ENCODE measurements at regions not wholly inside any gene's neighbourhood (a gene's known extent, or its start where the extent isn't known, plus 50 kb on each side); places are given as distances from the start of the nearest gene placed in this dataset.
"Not testable (repeated sequence)": the region's sequence is repeated elsewhere in the genome, so short reads cannot be mapped to it uniquely, and the experiment has no call there.

DNA sequence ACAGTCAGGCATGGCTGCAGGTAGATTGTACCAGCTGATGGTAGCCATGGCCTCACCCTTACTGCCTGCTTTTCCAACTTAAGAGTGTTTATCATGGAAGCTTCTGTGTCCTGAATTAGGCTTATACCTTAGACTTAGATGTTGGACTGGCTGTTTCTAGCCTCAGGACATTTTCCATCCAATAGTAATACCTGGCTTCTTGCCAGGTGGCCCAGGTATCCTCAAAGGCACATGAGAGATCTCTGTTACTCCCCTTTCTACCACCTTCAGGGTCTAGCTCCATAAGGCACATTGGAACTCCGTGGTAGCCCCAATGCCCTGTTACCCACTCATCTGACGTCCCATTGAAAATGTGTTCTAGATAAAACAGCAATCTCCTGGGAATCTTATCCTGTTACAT, 407.5 kb downstream of the SPRY2 start:
- no peak for FAIRE-seq
- no peak for DNase-seq (ENCODE audit: low spot score)

DNA sequence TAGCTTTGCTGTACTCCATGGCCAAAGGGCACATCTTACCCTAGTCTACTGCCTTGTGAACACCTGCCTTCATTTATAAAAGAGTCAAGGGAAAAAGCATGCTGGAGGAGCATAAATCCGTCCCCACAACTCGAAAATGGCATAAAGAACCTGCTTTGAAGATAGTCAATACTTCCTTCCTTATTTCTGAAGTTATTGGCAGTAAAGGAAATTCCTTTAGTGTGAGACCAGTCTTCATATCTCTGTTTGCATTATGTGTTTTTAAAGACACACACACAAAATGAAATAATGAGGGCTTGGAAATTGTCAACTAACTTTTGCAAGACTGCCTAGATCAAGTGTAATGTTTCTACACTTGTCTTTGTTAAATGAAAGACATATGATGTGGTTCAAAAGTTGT, 408.4 kb downstream of the SPRY2 start:
- no peak for DNase-seq (ENCODE audit: low spot score)
- no peak for FAIRE-seq

DNA sequence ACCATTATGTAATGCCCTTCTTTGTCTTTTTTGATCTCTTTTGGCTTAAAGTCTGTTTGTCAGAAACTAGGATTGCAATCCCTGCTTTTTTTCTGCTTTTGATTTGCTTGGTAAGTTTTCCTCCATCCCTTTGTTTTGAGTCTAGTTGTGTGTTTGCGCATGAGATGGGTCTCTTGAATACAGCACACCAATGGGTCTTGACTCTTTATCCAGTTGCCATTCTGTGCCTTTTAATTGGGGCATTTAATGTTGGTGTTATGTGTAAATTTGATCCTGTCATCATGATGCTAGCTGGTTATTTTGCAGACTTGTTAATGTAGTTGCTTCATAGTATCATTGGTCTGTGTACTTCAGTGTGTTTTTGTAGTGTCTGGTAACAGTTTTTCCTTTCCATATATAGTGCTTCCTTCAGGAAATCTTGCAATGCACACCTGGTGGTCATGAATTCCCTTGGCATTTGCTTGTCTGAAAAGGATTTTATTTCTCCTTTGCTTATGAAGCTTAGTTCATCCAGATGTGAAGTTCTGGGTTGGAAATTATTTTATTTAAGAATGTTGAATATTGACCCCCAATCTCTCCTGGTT, 416.9 kb downstream of the SPRY2 start:
- not testable (repeated sequence) for FAIRE-seq

DNA sequence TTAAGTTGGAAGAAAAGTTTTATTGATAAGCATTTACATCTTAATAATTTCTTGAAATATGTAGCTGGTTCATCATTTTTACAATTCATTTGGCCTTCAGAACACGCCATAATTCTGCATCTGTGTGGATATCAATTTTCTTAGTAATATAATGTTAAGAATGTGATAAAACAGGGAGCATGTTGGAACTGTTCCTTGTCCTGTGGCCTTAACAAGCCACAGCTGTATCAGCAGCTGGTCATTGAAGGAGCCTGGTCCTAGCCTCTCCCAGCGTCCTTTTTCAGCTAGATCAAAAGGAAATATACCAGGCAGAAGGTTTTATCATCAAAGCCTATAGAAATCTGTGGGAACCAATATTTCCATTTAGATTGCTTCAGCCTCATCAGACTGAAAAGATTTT, 421.8 kb downstream of the SPRY2 start:
- DNase-seq (ENCODE audit: low spot score) = no peak
- no peak for FAIRE-seq

More for the DNA sequence above, 416.9 kb downstream of the SPRY2 start:
- not testable (repeated sequence) for DNase-seq (ENCODE audit: low spot score)

DNA sequence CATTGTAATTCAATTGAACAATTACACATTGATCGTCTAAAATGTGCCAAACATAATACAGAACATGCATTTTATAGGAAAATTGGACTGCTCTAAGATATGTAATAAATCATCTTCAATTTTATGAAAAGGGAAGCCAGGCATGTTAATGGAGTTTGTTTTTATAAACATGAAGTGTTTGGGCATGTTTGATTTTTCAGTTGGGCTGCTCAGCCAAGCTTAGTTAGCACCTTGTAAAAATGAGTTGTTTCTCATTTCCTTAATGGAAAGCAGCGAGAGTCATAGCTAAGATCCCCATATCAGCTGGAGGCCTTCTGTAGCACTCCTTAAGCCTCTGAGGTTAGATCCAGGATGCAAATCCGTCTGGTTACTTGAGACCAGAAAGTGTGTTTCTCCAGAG, 422.3 kb downstream of the SPRY2 start:
- no peak for FAIRE-seq
- no peak for DNase-seq (ENCODE audit: low spot score)

DNA sequence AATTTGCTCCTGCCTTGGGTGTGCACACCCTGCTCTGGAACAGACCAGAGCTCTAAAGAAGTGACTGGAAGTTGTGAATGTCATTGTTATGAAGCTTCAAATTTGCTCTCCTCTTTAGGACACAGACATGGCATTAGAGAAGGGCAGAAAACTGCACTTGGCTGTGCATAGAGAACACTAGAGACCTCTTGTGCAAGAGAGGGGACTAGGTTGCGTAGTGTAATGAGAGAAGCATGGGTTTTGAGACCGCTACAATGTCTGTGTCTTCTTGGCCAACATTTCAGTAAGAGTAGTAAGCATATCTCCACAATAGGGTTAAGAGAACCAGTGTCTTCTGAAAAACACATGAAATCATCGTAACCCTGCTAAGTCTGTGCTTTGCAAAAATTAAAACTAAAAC, 423.3 kb downstream of the SPRY2 start:
- no peak for FAIRE-seq

DNA sequence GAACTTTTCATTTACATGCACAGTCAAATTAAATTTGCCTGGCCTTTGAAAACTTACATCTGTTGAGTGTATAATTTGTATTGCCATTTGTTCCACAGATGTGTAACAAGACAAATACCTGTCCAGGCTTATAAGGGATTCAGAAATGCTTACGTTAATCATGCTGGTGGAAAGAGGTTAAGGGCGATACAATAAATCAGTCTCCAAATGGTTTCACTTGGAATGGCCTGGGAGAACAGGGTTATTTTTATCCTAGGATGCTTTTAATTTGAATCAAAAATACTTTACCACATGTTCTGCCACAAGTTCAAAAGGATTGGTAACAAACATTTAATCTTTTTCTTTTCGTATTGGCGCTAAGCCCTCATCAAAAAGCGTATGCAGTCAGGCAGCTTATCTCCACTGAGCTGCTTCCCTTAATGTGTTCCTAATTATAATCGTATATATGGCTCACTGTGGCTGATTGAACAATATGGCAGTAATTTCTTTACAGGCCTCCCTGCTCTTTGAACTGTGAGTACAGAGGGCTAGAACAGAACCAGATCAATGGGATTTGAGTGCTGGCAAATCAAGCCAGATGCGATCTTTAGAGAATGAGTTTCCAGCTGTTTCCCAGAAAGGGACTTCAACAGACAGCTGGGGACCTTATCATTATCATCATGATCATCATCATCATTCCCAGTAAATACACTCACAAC, 425.7 kb downstream of the SPRY2 start:
- FAIRE-seq = no peak
- no peak for DNase-seq (ENCODE audit: low spot score)

More for the DNA sequence above, 423.3 kb downstream of the SPRY2 start:
- DNase-seq (ENCODE audit: low spot score) = no peak

DNA sequence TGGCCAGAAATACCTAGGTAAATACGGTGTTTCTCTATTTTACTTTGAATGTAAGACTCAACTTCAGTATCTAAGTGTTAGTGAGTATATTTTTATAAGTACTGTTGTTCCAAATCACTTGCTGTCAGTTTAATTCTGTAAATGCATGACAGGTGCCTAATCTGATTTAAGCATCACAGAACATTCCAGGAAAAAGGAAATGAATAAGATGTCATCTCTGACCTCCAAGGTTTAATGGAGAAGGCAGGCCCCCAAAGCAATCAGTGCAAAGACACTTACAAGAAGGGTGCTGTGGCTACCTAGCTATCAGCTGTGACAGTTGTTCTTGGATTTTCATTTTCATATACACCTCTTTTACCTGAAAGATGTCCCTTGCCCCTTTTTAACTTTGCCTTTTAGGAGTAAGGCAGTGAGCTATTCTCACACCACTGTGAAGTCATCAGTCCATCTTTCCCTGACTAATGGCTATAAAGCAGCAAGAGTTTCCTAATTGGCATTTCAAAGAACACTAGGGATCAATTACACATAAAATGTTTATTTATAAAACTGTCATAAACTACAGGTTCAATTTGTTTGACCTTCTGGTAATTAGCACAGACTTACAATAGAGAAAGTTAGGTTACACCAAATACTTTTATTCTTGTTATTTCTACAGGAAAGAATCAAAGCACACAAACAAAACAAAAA, 427.6 kb downstream of the SPRY2 start:
- DNase-seq (ENCODE audit: low spot score) = no peak
- FAIRE-seq = no peak

DNA sequence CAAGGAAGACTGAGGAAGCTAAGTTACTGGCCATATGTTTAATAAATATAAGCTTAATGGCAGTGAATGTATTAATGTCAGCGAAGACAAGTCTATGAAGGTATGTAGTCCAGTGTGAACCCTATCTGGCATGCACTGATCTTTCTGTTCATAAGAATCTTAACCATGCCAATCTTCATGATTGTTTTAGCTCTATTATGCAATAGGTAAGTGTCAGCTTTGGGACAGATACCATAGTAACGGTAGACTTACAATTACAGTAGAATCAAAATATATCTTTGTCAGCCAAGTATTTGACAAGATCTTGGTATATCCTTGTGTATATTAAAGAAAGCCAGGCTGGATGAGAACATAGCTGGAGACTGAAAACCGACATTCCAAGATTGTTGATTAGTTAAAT, 428.5 kb downstream of the SPRY2 start:
- DNase-seq (ENCODE audit: low spot score) (no peak), FAIRE-seq (no peak)

DNA sequence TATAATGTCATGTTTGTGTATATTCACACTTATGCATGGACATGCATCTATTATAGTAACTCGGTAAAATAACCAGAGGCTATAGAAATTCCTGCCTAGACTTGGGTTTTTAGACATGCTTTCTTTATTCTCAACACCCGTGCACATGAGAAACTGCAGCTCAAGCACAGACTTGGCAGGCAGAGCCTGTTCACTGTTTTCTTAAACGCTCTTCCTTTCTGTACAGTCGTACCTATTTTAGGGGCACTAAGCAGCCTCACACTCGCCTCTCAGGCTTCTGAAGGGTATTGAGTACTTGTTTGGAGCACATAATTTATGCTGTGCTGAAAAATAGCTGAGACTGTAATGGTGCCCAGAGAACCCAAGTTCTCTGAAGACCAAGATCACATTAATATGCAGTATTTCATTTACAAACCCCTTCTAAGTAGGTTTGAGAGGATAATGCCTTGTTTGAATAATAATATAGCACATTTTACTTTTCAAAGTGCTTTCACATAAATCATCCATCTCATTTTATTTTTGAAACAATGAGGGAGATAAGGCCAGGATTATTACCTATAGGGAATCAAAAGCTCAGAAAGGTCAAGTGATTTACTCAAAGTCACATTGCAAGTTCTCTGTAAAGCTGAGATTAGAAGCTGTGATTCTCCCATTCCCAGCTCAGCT, 429.9 kb downstream of the SPRY2 start:
- no peak for DNase-seq (ENCODE audit: low spot score)
- no peak for FAIRE-seq

DNA sequence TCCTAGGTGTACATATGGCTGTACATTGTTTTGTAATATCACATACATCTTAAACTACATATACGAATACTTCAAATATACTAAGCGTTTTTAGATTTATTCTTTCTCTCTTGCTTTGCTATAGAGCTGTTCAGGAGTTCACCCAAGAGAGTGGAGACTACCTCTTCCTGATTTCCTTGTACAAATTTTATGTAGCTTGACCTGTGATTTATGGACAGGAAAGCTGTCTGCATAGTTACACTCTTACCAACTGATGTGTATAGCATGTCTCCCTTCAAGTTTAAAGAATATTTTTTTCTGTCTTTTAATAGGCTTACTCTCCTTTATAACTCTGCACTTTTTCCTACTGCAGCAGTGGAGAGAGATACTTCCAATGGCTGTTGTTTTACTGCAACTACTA, 428.7 kb downstream of the NDFIP2 start:
- no peak for FAIRE-seq
- DNase-seq (ENCODE audit: low spot score) = no peak

DNA sequence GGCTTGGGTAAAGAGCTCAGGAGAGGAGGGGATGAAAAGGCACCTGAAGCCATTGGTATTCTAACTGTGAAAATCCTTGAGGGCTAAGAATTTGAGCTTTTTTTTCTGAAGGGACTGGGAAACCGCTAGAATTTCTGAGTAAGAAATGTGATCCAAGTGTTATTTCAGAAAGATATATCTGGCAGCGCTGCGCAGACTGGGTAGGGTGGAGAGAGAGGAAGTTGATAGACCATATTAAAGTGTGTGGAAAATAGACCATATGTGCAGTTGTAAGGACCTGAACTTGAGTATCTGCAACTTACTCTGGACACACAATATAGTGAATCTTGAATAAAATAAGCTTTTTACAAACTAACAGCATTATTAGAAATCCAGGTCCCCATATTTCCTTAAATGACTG, 427.4 kb downstream of the NDFIP2 start:
- FAIRE-seq = no peak

DNA sequence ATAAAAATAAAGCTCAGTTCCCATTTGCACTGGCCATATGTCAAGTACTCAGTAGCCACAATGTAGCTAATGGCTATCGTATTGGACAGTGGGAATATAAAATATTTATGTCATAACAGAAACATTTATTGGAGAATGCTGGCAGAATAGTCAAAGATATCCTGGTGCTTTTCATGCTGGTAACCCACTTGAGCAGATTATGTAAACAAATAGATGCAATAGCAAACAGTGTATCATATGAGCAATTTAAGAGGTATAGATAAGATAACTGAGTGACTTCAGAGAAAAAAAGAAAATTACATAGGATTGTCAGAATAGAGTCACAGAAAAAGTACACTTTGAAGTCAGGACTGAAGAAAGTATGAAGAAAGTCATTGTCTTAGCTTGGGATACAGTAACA, 426.6 kb downstream of the NDFIP2 start:
- DNase-seq (ENCODE audit: low spot score) = no peak
- FAIRE-seq = no peak

More for the DNA sequence above, 427.4 kb downstream of the NDFIP2 start:
- DNase-seq (ENCODE audit: low spot score) = no peak

DNA sequence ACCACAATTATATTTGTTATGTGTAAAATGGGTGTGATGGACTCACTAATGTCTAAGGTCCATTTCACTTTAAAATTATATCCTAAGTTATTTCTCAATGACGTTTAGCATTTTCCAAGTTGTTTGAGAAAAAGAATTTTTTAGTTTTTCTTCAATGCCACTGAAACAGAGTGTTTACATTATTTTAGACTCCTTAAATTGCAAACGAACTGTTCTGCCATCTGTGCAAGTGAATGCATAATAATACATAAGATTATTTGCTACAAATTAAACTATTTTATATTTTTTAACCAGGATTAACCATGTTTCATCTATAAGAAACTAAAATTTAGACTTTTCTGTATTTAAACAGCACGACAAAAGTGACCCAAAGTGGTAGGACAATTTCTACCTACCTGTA, 425.4 kb downstream of the NDFIP2 start:
- DNase-seq (ENCODE audit: low spot score) (no peak), FAIRE-seq (no peak)

DNA sequence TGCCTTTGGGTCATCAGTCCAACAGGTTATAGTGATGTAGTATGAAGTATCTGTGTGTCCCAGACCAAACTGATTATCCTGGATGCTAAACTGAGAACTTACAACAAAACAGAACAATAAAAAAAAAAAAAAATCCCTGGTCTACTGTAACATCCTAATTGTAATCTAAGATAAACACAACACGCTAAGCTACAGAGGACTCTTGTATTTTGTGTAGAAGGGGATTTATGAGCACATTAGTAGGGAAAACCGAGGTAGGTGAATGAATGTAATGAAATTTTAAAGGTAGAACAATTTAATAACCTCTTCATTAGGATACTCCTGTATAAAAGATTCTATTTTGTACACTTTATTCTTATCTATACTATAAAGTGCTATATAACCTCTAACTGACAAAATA, 424.1 kb downstream of the NDFIP2 start:
- DNase-seq (ENCODE audit: low spot score) (no peak), FAIRE-seq (no peak)

DNA sequence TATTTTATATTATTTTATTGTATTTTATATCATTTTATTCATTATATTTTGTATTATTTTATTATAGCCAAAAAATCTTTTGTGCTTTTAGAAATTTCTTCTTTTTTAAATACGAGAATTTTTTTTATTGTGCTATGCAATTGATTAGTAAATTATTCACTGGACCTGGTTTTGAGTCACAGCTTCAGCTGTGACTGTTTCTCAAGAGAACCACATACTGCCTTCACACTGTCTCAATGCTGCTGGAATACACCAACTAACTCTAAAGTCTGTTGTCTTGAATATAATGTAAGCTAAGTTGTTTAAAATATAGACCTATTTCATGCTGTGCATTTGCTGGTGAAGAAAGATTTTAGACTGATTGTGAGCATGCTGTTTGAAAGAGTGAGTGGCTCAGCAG, 423.6 kb downstream of the NDFIP2 start:
- DNase-seq (ENCODE audit: low spot score) (no peak), FAIRE-seq (no peak)

DNA sequence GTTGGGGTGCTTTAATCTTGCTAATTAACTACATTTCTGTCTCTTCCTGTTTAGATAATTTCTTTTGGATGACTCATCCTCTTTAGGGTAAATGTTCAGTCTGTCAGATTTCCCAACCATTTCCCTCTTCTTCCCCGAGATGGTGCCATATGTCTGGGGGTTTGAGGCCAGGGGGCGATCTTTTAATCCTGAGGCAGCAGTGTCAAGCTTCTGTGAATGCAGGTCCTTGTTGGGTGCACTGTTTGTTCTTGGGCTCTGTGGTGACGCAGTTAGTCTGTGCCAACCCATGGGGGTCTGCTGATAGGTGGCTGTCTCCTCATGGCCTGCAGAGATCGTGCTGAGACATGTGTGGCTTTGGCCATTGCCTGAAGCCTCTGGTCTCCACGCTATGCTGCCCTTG, 420.4 kb downstream of the NDFIP2 start:
- FAIRE-seq = no peak

DNA sequence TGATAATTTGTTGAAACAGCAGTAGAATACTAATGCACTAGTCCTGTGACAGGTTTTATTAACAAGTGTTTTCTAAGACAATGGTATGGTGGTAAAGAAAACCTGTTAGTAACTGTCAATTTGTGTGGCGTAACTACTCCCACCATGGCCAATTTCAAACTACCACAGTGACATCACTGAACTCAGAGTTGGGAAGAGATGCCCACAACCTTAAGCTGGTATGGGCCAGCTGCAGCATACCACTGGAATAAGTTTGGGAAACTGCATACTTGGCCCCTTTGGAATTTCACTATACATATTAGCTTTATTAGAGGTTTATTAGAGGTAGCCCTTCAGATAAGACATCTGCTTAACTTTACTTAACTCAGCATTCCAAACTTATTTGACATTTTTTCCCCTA, 419.4 kb downstream of the NDFIP2 start:
- no peak for DNase-seq (ENCODE audit: low spot score)
- no peak for FAIRE-seq

More for the DNA sequence above, 420.4 kb downstream of the NDFIP2 start:
- no peak for DNase-seq (ENCODE audit: low spot score)

DNA sequence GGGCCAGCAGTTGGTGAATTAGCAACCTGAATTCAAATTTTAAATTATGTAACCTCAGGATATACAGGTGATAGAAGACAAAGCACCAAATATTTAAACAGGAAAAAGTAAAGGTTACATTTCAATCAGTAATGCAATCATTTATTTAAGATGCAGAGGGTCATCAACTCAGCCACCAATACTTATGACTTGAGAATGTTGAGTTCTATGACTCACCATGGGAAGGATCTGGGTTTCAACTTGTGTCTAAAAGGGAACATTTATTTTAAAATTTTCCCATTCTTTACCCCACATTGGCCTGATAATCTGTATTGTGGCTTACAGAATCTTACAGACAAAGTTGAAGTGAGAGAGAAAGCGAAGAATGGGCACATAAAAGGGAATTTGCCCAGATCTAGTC, 418.0 kb downstream of the NDFIP2 start:
- no peak for FAIRE-seq
- DNase-seq (ENCODE audit: low spot score) = no peak

DNA sequence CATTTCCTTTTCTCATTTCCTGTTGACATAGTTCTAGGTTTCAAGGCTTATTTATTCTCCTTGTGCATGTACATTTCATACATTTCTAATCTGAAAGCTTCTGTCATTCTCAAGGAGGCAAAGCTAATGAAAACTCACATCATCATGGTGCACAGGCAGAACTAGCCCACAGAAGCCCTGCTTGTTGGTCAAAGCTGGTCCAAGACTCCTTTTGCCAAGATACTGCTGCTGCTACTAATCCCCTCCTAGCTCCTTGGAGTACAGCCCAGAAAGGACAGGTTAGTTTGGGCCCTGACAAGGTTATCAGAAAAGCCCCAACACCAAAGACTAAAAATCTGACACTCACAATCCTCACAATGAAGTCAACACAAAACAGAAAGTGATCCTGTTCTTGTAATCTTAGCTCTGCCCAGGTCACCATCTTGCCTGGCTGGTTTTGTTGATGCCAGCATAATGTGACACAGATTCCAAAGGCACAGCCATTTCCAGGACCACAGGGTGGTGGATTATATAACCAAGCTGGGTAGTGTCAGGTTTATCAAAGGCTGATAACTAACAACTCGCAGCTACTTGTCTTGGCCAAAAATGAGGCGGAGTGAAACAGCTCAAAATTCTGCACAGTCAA, 417.4 kb downstream of the NDFIP2 start:
- FAIRE-seq = no peak

DNA sequence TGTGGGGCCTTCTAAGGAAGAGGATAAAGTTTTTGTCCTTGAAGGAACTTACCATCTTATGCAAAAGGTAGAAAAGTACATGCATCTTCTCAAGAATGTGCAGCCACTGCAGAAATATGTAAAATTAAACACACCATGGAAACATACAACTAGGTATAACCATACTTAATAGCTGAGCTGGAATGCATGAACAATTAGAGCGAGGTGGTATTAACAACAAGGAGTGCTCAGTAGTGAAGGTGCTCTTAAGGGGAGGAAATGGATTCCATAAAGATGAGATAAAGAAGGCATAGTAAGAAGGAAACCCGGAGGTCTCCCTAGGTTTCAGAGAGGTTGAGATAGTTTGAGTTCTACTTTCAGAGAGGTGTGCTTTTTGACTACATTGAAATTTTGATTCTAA, 415.9 kb downstream of the NDFIP2 start:
- FAIRE-seq = no peak
- no peak for DNase-seq (ENCODE audit: low spot score)

More for the DNA sequence above, 417.4 kb downstream of the NDFIP2 start:
- DNase-seq (ENCODE audit: low spot score) = no peak

DNA sequence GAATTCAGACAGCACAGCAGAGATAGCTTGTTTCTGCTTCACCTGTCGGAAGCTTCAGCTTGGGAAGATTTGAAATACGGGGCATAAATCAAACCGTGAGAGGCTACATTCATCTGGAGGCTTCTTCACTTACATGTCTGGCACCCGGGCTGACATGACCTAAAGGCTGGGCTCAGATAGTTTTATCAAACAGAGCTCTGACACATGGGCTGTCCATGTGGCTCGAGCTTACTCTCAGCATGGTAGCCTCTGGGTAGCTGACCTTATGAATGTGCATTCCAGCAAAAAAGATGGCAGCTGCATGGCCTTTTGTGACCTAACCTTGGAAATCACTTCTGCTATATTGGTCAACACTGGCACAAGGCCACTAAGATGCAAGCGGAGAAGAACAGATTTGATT, 414.5 kb downstream of the NDFIP2 start:
- no peak for DNase-seq (ENCODE audit: low spot score)
- FAIRE-seq = no peak

Data from urothelium cell line (cell line).